Mucosa of gallbladder (tissue), 1 donor: ENCODE measurements at regions not wholly inside any gene's neighbourhood (a gene's known extent, or its start where the extent isn't known, plus 50 kb on each side); places are given as distances from the start of the nearest gene placed in this dataset.
"Not testable (repeated sequence)": the region's sequence is repeated elsewhere in the genome, so short reads cannot be mapped to it uniquely, and the experiment has no call there.

Source experiments
- DNase-seq: peaks from one replicate; pipeline ENCODE4 v3.0.0-alpha.2; 2020; ENCODE audit warnings: low spot score
- donor health status: DM: no; HTN: no; CAD: no.

- DNase-seq, result no peak
Observed at GRCh38 chr15:77909182-77909940, 168.2 kb downstream of the TBC1D2B start.

DNA sequence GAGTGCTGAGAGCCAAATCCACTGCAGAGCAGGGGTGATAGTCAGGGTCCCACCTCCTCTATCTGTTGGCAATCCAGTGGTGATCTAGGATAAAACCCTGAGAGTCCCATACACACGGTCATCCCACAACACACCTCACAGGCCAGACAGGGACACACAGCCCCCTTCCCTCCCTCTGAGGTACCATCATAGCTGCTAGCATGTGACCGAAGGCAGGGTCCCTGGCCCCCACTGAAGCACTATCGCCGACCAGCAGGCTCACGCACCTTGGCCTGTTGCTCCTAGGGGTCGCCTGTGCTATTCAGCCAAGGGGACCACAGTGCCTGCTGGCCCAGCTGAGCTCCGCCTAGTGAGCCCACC is 168.8 kb downstream of the TBC1D2B start:
- not testable (repeated sequence) for DNase-seq

GRCh38 chr15:77907824-77908751 is 169.4 kb downstream of the TBC1D2B start:
- peak; percentile 54 for DNase-seq

DNA sequence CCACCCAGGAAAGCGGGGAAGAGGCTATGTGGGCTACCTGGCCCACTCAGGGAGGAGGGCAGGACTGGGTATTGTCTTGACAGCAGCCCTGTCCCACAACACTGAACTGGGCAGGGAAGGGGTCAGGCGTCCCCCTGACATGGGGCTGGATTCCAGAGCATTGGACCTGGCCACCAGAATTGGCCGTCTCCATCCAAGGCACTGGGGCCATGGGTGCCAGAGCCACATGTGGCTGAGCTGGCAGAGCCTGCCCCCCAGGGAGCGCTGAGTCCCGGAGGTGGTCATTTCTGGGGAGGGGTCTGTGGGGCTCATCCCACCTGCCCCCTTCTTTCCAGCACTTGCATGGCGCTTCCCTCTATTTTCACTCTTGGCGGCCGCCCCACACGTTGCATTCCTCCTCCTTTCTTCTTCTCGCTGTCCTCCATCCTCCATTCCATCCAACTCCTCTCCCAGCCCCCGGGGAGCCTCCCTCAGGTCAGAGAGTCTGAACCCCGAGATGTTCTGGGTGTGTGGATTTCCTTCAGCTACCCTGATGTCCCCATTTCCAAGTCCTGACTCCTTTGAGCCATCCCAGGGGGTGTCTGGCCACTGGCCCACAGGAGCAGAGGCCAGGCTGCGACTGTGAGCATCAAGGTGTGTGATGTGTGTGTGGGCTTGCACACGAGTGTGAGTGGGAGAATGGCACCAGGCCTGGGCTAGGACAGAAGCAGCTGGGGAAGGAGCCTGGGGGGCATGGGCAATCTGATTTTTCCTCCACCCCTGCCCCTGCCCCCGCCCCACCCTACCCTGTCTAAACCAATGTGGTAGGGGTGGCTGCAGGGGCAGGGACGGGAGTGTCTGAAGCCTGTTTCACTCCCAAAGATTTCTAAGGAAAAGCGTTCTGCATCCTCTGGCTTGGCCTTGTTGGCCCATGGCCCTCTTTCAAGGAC is 171.2 kb downstream of the TBC1D2B start:
- not testable (repeated sequence) for DNase-seq

- DNase-seq, result no peak
Observed at GRCh38 chr15:77905301-77905920, 172.1 kb downstream of the TBC1D2B start.

- no peak for DNase-seq
Observed at GRCh38 chr15:77904901-77905300, 172.6 kb downstream of the TBC1D2B start.

DNA sequence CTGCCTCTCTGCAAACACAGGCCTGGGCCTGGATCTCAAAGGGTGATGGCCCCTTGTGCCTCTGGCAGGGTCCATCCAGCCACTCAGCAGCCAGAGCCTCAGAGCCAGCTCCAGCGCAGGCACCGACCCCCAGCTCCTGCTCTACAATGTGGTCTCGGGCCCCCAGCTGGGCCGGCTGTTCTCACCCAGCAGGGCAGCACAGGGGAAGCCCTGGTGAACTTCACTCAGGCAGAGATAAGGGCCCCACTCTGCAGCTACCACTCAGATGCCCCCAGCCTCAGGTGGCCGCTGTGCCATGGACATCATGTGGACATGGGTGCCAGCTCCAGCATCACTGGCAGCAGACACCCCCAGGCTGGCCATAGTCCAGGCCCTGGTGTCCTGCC is 173.1 kb downstream of the TBC1D2B start:
- DNase-seq, result no peak

DNA sequence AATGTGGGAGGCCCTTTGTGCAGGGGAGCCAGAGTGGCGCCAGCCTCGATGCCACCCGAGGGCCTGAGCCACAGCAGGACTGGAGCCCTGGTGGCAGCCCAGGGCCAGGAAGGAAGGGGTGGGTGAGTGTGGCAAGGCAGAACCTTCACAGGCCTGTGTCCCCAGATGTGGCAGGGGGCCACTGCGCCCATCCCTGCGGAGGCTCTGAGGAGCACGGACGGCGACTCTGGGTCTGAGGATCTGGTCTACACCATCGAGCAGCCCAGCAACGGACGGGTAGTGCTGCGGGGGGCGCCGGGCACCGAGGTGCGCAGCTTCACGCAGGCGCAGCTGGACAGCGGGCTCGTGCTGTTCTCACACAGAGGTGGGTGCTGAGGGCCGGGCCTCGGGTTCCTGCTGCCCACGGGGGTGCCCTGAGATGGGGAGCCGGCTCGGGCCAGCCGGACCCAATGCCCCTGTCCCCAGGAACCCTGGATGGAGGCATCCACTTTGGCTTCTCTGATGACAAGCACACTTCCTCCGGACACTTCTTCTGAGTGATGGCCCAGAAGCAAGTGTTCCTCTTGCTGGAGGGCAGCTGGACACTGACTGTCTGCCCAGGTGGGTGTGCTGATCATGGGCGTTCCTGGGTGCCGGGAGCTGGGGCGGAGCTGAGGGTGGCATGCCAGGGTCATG is 173.6 kb downstream of the TBC1D2B start:
- not testable (repeated sequence) for DNase-seq

DNA sequence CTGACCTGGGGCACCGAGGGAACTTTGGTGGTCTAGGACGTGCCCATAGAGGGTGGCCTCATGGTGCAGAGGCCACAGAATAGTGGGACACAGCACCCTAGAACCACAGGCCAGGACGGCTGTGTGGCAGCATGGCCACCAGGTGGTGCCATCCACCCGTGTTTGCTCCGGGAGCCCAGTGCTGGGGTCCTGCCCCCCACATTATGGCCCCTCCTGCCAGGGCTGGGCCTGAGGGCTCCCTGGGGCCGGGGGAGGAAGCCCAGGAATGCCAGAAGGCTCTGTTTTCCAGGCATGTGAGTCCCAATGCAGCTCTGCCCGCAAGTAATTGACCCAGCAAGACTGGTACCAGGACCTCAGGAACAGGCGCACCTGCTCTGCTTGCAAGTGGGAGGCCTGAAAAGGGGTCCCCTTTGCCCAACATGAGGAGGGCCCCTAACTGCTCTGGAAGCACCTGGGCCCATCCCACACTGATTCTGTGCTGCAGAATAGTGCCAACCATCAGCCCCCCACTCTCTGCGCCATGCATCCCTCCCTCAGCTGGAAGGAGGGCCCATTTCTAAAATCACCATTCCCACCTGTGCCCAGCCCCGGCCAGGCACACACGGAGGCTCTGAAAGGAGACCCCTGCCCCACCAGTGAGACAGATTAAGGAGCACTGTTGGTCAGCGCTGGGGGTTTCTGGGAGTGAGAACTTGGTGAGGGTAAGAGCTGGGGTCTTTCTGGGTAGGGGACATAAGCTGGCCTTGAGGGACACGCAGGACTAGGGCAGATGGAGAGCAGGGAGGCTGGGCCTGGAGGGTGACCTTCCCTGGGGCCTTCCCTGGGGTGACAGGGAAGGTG is 174.4 kb downstream of the TBC1D2B start:
- DNase-seq, result not testable (repeated sequence)

DNA sequence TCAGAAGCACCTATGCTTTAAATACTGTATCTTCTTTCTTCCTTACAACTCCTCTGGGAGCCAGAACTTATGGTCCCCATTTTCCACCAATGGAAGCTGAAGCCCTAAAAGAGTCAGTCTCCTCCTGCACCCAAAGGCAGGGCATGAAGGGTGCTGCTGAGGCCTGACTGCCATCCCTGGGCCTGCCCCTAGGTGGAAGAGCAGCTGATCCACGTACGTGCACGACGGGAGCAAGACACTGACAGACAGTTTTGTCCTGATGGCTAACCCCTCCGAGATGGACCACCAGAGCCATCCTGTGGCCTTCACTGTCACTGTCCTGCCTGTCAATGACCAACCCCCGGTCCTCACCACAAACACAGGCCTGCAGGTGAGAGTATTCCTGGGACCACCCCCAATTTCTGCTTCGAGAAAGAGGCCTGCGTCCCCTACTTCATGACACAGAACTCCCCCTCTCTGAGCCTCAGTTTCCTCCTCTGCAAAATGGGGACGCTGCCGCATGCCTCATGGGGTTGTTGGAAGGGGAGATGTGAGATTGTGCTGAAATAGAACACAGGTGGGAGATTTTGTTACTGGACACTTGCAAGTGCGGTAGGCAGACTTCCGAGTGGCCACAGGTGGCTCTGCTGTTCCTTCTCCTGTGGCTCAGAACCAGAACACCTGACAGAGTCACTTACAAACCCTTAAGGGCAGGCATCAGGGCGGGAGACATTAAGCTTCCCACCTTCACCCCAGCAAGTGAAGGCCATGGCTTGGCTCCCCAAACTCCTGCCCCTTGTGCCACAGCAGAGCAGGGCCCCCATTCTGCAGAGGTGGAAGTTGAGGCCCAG is 175.4 kb downstream of the TBC1D2B start:
- DNase-seq, result no peak

DNA sequence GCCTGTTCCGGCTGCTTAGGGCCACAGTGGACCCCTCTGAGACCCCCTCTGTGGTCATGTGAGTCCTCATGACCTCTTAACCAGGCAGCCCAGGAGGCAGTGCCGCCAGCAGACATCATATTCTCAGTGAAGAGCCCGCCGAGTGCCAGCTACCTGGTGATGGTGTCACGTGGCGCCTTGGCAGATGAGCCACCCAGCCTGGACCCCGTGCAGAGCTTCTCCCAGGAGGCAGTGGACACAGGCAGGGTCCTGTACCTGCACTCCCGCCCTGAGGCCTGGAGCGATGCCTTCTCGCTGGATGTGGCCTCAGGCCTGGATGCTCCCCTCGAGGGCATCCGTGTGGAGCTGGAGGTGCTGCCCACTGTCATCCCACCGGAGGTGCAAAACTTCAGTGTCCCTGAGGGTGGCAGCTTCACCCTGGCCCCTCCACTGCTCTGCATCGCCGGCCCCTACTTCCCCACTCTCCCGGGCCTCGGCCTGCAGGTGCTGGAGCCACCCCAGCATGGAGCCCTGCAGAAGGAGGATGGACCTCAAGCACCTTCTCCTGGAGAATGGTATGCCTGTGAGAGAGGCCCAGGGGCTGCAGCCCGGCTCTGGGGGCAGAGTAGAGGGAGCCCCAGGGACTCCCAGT is 176.1 kb downstream of the TBC1D2B start:
- no peak for DNase-seq

DNA sequence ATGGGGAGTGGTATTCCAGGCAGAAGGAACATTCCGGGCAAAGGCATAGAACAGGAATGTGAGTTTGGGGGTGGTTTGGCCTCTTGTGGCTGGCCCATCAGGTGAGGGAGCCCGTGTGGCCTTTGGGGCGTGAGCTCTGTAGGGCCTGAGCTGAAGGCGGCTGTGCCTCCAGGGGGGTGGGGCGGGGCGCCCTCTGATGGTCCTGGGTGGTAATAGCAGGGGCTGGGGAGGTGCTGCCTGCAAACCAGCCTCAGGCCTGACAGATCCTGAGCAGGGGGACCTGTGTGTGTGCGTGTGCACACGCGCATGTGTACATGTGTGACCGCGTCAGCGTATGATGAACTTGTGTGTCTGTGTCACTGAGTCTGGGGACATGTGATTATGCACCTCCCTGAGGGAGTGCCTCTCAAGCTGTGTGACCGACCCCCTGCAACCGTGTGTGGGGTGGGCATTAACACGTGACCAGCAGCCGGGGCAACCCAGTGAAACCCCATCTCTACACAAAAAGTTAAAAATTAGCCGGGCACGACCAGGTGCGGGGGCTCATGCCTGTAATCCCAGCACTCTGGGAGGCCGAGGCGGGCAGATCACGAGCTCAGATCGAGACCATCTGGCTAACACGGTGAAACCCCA is 177.1 kb downstream of the TBC1D2B start:
- not testable (repeated sequence) for DNase-seq

- not testable (repeated sequence) for DNase-seq
Observed at GRCh38 chr15:77899776-77900175, 177.7 kb downstream of the TBC1D2B start.

DNA sequence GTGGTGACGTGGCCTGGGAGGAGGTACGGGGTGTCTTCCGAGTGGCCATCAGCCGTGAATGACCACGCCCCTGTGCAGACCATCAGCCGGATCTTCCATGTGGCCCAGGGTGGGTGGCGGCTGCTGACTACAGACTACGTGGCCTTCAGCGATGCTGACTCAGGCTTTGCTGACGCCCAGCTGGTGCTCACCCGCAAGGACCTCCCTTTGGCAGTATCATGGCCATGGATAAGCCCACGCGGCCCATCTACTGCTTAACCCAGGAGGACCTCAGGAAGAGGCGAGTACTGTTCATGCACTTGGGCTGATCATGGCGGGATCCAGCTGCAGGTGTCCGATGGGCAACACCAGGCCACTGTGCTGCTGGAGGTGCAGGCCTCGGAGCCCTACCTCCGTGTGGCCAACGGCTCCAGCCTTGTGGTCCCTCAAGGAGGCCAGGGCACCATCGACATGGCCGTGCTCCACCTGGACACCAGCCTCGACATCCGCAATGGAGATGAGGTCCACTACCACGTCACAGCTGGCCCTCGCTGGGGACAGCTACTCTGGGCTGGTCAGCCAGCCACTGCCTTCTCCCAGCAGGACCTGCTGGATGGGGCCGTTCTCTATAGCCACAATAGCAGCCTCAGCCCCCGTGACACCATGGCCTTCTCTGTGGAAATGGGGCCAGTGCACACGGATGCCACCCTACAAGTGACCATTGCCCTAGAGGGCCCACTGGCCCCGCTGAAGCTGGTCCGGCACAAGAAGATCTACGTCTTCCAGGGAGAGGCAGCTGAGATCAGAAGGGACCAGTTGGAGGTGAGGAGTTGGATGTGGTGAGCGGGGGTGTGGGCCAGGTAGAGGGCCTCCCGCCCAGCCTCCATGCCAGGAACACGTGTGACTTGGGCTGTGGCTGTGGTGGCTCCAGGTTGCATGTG is 178.4 kb downstream of the TBC1D2B start:
- no peak for DNase-seq

DNA sequence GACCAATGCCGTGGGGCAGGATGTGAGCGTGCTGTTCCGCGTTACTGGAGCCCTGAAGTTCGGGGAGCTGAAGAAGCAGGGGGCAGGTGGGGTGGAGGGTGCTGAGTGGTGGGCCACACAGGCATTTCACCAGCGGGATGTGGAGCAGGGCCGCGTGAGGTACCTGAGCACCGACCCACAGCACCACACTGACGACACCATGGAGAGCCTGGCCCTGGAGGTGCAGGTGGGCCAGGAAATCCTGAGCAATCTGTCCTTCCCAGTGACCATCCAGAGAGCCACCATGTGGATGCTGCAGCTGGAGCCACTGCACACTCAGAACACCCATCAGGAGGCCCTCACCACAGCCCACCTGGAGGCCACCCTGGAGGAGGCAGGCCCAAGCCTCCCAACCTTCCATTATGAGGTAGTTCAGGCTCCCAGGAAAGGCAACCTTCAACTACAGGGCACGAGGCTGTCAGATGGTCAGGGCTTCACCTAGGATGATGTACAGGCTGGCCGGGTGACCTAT is 179.6 kb downstream of the TBC1D2B start:
- no peak for DNase-seq

- not testable (repeated sequence) for DNase-seq
Observed at GRCh38 chr15:77897113-77897895, 180.2 kb downstream of the TBC1D2B start.
